H1 (cell line): ENCODE measurements at regions not wholly inside any gene's neighbourhood (a gene's known extent, or its start where the extent isn't known, plus 50 kb on each side); places are given as distances from the start of the nearest gene placed in this dataset.

ENCODE experiments used
- CEBPB ChIP-seq: IDR thresholded peaks from 2 replicates; pipeline ENCODE4 v1.6.1; 2012; ENCODE audit warnings: low read depth, low read length
- CREB1 ChIP-seq: IDR thresholded peaks from 2 replicates; pipeline ENCODE4 v1.6.1; 2012; ENCODE audit warnings: inconsistent platforms
- ZNF274 ChIP-seq: IDR thresholded peaks from 2 replicates; pipeline ENCODE4 v1.7.0; 2012; ENCODE audit warnings: low read length, borderline replicate concordance; ENCODE audit errors: extremely low read depth
- TF ChIP-seq, protein P1 (sequence below): fragments of 300-600 bp; sonication (generic); IDR thresholded peaks from 2 replicates; pipeline ENCODE4 v1.7.1; 2012; ENCODE audit warnings: low read length, moderate library complexity, mild to moderate bottlenecking, inconsistent platforms; ENCODE audit not compliant: insufficient replicate concordance
- TF ChIP-seq, protein P2 (sequence below), 3 experiments: IDR thresholded peaks; 1 replicate in 2 of 3; 2 replicates in 1 of 3; pipeline versions ENCODE4 v1.5.1 to v1.6.1; 2011; ENCODE audit warnings: low read length in 3 of 3, mild to moderate bottlenecking in 3 of 3, inconsistent platforms in 2 of 3, low read depth in 1 of 3, moderate library complexity in 1 of 3; ENCODE audit not compliant: insufficient read depth in 1 of 3; ENCODE audit errors: control extremely low read depth in 1 of 3
- TF ChIP-seq, protein P3 (sequence below): IDR thresholded peaks from 2 replicates; pipeline ENCODE4 v1.6.1; 2012; ENCODE audit warnings: inconsistent platforms
- TF ChIP-seq, protein P4 (sequence below): IDR thresholded peaks from 2 replicates; pipeline ENCODE4 v1.6.1; 2011; ENCODE audit warnings: low read length, improper control_type of control experiment

DNA sequence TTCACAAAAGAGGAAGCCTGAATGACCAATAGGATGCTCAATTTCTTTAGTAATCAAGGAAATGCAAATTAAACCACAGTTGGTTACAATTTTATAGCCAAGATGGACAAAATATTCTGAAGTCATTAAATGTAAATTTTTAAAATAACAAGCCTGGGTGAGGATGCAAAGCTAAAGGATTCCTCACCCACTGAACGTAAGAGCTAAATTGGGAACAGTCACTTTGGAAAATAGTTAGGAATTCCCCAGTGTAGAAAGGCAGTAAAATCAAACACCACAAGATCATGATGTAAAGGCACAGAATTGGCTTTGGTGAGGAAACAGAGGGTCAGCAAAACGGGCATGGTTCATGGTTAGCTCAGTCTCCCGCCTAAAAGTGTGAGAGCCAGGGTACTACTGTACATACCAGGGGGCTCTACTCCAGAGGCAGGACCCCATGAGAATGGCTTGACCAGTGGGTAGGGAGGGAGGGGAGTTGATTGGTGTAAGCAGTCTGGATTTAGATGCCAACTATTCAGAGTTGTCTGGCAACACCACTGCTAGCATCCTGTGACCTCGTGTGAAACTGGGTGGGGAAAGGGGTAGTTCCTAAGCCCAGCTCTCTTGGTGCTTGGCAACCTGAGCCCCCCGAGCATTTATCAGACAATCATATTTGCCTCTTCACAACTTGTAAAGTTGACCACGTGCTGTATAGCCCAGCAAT is 213.4 kb upstream of the EGLN3 start (continued):
- TF ChIP-seq, protein P1, sequence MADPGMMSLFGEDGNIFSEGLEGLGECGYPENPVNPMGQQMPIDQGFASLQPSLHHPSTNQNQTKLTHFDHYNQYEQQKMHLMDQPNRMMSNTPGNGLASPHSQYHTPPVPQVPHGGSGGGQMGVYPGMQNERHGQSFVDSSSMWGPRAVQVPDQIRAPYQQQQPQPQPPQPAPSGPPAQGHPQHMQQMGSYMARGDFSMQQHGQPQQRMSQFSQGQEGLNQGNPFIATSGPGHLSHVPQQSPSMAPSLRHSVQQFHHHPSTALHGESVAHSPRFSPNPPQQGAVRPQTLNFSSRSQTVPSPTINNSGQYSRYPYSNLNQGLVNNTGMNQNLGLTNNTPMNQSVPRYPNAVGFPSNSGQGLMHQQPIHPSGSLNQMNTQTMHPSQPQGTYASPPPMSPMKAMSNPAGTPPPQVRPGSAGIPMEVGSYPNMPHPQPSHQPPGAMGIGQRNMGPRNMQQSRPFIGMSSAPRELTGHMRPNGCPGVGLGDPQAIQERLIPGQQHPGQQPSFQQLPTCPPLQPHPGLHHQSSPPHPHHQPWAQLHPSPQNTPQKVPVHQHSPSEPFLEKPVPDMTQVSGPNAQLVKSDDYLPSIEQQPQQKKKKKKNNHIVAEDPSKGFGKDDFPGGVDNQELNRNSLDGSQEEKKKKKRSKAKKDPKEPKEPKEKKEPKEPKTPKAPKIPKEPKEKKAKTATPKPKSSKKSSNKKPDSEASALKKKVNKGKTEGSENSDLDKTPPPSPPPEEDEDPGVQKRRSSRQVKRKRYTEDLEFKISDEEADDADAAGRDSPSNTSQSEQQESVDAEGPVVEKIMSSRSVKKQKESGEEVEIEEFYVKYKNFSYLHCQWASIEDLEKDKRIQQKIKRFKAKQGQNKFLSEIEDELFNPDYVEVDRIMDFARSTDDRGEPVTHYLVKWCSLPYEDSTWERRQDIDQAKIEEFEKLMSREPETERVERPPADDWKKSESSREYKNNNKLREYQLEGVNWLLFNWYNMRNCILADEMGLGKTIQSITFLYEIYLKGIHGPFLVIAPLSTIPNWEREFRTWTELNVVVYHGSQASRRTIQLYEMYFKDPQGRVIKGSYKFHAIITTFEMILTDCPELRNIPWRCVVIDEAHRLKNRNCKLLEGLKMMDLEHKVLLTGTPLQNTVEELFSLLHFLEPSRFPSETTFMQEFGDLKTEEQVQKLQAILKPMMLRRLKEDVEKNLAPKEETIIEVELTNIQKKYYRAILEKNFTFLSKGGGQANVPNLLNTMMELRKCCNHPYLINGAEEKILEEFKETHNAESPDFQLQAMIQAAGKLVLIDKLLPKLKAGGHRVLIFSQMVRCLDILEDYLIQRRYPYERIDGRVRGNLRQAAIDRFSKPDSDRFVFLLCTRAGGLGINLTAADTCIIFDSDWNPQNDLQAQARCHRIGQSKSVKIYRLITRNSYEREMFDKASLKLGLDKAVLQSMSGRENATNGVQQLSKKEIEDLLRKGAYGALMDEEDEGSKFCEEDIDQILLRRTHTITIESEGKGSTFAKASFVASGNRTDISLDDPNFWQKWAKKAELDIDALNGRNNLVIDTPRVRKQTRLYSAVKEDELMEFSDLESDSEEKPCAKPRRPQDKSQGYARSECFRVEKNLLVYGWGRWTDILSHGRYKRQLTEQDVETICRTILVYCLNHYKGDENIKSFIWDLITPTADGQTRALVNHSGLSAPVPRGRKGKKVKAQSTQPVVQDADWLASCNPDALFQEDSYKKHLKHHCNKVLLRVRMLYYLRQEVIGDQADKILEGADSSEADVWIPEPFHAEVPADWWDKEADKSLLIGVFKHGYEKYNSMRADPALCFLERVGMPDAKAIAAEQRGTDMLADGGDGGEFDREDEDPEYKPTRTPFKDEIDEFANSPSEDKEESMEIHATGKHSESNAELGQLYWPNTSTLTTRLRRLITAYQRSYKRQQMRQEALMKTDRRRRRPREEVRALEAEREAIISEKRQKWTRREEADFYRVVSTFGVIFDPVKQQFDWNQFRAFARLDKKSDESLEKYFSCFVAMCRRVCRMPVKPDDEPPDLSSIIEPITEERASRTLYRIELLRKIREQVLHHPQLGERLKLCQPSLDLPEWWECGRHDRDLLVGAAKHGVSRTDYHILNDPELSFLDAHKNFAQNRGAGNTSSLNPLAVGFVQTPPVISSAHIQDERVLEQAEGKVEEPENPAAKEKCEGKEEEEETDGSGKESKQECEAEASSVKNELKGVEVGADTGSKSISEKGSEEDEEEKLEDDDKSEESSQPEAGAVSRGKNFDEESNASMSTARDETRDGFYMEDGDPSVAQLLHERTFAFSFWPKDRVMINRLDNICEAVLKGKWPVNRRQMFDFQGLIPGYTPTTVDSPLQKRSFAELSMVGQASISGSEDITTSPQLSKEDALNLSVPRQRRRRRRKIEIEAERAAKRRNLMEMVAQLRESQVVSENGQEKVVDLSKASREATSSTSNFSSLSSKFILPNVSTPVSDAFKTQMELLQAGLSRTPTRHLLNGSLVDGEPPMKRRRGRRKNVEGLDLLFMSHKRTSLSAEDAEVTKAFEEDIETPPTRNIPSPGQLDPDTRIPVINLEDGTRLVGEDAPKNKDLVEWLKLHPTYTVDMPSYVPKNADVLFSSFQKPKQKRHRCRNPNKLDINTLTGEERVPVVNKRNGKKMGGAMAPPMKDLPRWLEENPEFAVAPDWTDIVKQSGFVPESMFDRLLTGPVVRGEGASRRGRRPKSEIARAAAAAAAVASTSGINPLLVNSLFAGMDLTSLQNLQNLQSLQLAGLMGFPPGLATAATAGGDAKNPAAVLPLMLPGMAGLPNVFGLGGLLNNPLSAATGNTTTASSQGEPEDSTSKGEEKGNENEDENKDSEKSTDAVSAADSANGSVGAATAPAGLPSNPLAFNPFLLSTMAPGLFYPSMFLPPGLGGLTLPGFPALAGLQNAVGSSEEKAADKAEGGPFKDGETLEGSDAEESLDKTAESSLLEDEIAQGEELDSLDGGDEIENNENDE: no peak
- TF ChIP-seq, protein P2, sequence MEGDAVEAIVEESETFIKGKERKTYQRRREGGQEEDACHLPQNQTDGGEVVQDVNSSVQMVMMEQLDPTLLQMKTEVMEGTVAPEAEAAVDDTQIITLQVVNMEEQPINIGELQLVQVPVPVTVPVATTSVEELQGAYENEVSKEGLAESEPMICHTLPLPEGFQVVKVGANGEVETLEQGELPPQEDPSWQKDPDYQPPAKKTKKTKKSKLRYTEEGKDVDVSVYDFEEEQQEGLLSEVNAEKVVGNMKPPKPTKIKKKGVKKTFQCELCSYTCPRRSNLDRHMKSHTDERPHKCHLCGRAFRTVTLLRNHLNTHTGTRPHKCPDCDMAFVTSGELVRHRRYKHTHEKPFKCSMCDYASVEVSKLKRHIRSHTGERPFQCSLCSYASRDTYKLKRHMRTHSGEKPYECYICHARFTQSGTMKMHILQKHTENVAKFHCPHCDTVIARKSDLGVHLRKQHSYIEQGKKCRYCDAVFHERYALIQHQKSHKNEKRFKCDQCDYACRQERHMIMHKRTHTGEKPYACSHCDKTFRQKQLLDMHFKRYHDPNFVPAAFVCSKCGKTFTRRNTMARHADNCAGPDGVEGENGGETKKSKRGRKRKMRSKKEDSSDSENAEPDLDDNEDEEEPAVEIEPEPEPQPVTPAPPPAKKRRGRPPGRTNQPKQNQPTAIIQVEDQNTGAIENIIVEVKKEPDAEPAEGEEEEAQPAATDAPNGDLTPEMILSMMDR (IDR thresholded peaks at IDR 0.05; ENCODE audit: control extremely low read depth in 1 of 3, insufficient read depth in 1 of 3, low read depth in 1 of 3, low read length in 3 of 3): no peak
- TF ChIP-seq, protein P3, sequence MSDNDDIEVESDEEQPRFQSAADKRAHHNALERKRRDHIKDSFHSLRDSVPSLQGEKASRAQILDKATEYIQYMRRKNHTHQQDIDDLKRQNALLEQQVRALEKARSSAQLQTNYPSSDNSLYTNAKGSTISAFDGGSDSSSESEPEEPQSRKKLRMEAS: no peak
- TF ChIP-seq CREB1: no peak
- no peak for TF ChIP-seq CEBPB
- TF ChIP-seq, protein P4, sequence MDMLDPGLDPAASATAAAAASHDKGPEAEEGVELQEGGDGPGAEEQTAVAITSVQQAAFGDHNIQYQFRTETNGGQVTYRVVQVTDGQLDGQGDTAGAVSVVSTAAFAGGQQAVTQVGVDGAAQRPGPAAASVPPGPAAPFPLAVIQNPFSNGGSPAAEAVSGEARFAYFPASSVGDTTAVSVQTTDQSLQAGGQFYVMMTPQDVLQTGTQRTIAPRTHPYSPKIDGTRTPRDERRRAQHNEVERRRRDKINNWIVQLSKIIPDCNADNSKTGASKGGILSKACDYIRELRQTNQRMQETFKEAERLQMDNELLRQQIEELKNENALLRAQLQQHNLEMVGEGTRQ: no peak
- TF ChIP-seq ZNF274: no peak
